ENCODE measurements at regions not wholly inside any gene's neighbourhood (a gene's known extent, or its start where the extent isn't known, plus 50 kb on each side); places are given as distances from the start of the nearest gene placed in this dataset.

DNA sequence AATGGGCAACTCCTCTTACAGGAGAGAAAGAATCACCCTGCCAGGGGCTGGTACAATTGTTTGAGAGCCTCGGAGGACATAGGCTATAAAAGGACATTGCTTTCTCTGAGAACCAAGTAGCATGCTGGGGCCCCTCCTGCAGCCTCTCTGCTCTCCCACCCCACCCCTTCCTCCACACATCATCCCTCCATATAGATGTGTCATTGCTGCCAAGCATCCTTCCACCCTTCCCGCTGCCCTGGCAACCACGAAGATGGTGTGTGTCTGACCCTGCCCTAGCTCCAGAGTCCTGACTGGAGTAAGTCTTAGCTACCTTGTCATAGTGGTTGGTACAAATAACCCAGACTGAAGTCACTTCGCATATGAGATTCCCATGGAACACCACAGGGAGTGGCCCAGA, 129.7 kb downstream of the SNX5 start:
- TF ChIP-seq, protein P1, sequence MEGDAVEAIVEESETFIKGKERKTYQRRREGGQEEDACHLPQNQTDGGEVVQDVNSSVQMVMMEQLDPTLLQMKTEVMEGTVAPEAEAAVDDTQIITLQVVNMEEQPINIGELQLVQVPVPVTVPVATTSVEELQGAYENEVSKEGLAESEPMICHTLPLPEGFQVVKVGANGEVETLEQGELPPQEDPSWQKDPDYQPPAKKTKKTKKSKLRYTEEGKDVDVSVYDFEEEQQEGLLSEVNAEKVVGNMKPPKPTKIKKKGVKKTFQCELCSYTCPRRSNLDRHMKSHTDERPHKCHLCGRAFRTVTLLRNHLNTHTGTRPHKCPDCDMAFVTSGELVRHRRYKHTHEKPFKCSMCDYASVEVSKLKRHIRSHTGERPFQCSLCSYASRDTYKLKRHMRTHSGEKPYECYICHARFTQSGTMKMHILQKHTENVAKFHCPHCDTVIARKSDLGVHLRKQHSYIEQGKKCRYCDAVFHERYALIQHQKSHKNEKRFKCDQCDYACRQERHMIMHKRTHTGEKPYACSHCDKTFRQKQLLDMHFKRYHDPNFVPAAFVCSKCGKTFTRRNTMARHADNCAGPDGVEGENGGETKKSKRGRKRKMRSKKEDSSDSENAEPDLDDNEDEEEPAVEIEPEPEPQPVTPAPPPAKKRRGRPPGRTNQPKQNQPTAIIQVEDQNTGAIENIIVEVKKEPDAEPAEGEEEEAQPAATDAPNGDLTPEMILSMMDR (IDR thresholded peaks at IDR 0.05; ENCODE audit: poor library complexity, severe bottlenecking) = no peak
- TF ChIP-seq EP300 (conservative IDR thresholded peaks at IDR 0.05; ENCODE audit: poor library complexity, severe bottlenecking) = no peak
- no peak for TF ChIP-seq EZH2 (IDR thresholded peaks at IDR 0.05; ENCODE audit: borderline replicate concordance, insufficient read depth, low read length, poor library complexity, severe bottlenecking)
- TF ChIP-seq, protein P2, sequence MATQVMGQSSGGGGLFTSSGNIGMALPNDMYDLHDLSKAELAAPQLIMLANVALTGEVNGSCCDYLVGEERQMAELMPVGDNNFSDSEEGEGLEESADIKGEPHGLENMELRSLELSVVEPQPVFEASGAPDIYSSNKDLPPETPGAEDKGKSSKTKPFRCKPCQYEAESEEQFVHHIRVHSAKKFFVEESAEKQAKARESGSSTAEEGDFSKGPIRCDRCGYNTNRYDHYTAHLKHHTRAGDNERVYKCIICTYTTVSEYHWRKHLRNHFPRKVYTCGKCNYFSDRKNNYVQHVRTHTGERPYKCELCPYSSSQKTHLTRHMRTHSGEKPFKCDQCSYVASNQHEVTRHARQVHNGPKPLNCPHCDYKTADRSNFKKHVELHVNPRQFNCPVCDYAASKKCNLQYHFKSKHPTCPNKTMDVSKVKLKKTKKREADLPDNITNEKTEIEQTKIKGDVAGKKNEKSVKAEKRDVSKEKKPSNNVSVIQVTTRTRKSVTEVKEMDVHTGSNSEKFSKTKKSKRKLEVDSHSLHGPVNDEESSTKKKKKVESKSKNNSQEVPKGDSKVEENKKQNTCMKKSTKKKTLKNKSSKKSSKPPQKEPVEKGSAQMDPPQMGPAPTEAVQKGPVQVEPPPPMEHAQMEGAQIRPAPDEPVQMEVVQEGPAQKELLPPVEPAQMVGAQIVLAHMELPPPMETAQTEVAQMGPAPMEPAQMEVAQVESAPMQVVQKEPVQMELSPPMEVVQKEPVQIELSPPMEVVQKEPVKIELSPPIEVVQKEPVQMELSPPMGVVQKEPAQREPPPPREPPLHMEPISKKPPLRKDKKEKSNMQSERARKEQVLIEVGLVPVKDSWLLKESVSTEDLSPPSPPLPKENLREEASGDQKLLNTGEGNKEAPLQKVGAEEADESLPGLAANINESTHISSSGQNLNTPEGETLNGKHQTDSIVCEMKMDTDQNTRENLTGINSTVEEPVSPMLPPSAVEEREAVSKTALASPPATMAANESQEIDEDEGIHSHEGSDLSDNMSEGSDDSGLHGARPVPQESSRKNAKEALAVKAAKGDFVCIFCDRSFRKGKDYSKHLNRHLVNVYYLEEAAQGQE (IDR thresholded peaks at IDR 0.05; ENCODE audit: borderline replicate concordance) = no peak
- no peak for TF ChIP-seq TAF1 (IDR thresholded peaks at IDR 0.05; ENCODE audit: low read depth)

Data from neural cell (in vitro differentiated cells).